IMR-90 (cell line): ENCODE measurements at regions not wholly inside any gene's neighbourhood (a gene's known extent, or its start where the extent isn't known, plus 50 kb on each side); places are given as distances from the start of the nearest gene placed in this dataset.

Experiments used
- ATAC-seq: fragments of 200-7000 bp; cut with Tn5 transposase; 2 replicates; pipeline ENCODE4 v1.9.1; 2020; ENCODE audit warnings: low read depth, mild to moderate bottlenecking, moderate library complexity
- BruUV-seq: library from RNA; stranded (reverse); fragments of 400-500 nt; replicated peaks from 2 replicates; lab custom pipeline; 2021; lab: Mats Ljungman, UMichigan
- CTCF ChIA-PET: fragments of 300-600 bp; formaldehyde crosslinking; extraction: SDS; loops from one replicate; lab custom pipeline; 2021; ENCODE audit warnings: antibody characterized with exemption; lab: Yijun Ruan, JAX
- POLR2A ChIA-PET: fragments of 300-600 bp; sonication (Branson Sonifier 250); formaldehyde crosslinking; loops from one replicate; lab custom pipeline; 2022; ENCODE audit warnings: antibody characterized with exemption; ENCODE audit not compliant: unreplicated experiment; lab: Charles Lee
- DNase-seq: peaks from one replicate; pipeline ENCODE4 v3.0.0; 2013
- H2AFZ ChIP-seq: replicated peaks from 2 replicates; pipeline ENCODE3; 2013; ENCODE audit warnings: low read length, mild to moderate bottlenecking; ENCODE audit not compliant: poor library complexity
- H2AK5ac ChIP-seq: 2 replicates; pipeline ENCODE4 v1.6.1; 2013; ENCODE audit warnings: low read depth, low read length, inconsistent platforms
- H2AK9ac ChIP-seq: replicated peaks from 2 replicates; pipeline ENCODE3; 2013; ENCODE audit warnings: mild to moderate bottlenecking, low read depth, low read length, moderate library complexity; ENCODE audit not compliant: poor library complexity
- H2BK120ac ChIP-seq: 2 replicates; pipeline ENCODE4 v1.6.1; 2013; ENCODE audit warnings: low read depth, low read length, inconsistent platforms
- H2BK15ac ChIP-seq: 3 replicates; pipeline ENCODE4 v1.6.1; 2013; ENCODE audit warnings: low read depth, low read length, inconsistent platforms
- H2BK20ac ChIP-seq: 2 replicates; pipeline ENCODE4 v1.6.1; 2013; ENCODE audit warnings: low read depth, mild to moderate bottlenecking, inconsistent platforms, low read length, moderate library complexity
- H2BK5ac ChIP-seq: 2 replicates; pipeline ENCODE4 v1.6.1; 2013; ENCODE audit warnings: mild to moderate bottlenecking, low read depth, low read length, inconsistent platforms; ENCODE audit not compliant: poor library complexity, severe bottlenecking
- H3K14ac ChIP-seq: replicated peaks from 2 replicates; pipeline ENCODE4 v1.6.1; 2013; ENCODE audit warnings: low read depth, low read length, inconsistent platforms
- H3K18ac ChIP-seq: 2 replicates; pipeline ENCODE4 v1.6.1; 2013; ENCODE audit warnings: low read depth, low read length, control low read depth
- H3K23ac ChIP-seq: 2 replicates; pipeline ENCODE4 v1.6.1; 2013; ENCODE audit warnings: low read depth, low read length, inconsistent platforms
- H3K27ac ChIP-seq: 2 replicates; pipeline ENCODE4 v1.5.1; 2013; ENCODE audit warnings: mild to moderate bottlenecking, control low read depth, low read length; ENCODE audit not compliant: insufficient read depth
- H3K27me3 ChIP-seq: 2 replicates; pipeline ENCODE4 v1.6.1; 2013; ENCODE audit warnings: low read length; ENCODE audit not compliant: control insufficient read depth, insufficient read depth
- H3K36me3 ChIP-seq: 2 replicates; pipeline ENCODE4 v1.6.1; 2013; ENCODE audit warnings: low read length, mixed read lengths; ENCODE audit not compliant: control insufficient read depth, insufficient read depth
- H3K4ac ChIP-seq: 2 replicates; pipeline ENCODE4 v1.6.1; 2013; ENCODE audit warnings: low read depth, low read length, inconsistent platforms
- H3K4me1 ChIP-seq: 2 replicates; pipeline ENCODE4 v1.6.1; 2013; ENCODE audit warnings: low read length, mixed read lengths; ENCODE audit not compliant: control insufficient read depth, insufficient read depth
- H3K4me2 ChIP-seq: 2 replicates; pipeline ENCODE4 v1.6.1; 2013; ENCODE audit warnings: low read depth, mild to moderate bottlenecking, control low read depth, low read length, moderate library complexity
- H3K4me3 ChIP-seq: 2 replicates; pipeline ENCODE4 v1.5.1; 2013; ENCODE audit warnings: low read depth, mild to moderate bottlenecking, control low read depth, low read length, moderate library complexity; ENCODE audit not compliant: insufficient read depth
- H3K56ac ChIP-seq: 2 replicates; pipeline ENCODE4 v1.6.1; 2013; ENCODE audit warnings: low read length, inconsistent platforms; ENCODE audit not compliant: insufficient read depth; ENCODE audit errors: extremely low read depth
- H3K79me1 ChIP-seq, 2 experiments: 2 replicates each; pipeline ENCODE4 v1.6.1; 2013; ENCODE audit warnings: low read length in 2 of 2, inconsistent platforms in 1 of 2, low read depth in 1 of 2
- H3K9ac ChIP-seq: 2 replicates; pipeline ENCODE4 v1.6.1; 2013; ENCODE audit warnings: low read depth, low read length, control low read depth
- H3K9me1 ChIP-seq: 2 replicates; pipeline ENCODE4 v1.6.1; 2013; ENCODE audit warnings: low read length, inconsistent platforms; ENCODE audit not compliant: insufficient read depth
- H3K9me3 ChIP-seq: 2 replicates; pipeline ENCODE4 v1.6.1; 2013; ENCODE audit warnings: low read length; ENCODE audit not compliant: control insufficient read depth, insufficient read depth
- H4K20me1 ChIP-seq: 2 replicates; pipeline ENCODE4 v1.6.1; 2013; ENCODE audit warnings: low read length, inconsistent platforms; ENCODE audit not compliant: insufficient read depth
- H4K5ac ChIP-seq: 2 replicates; pipeline ENCODE4 v1.6.1; 2013; ENCODE audit warnings: mild to moderate bottlenecking, low read depth, low read length, control low read depth
- H4K8ac ChIP-seq, 2 experiments: 2 replicates each; pipeline ENCODE4 v1.6.1; 2013; ENCODE audit warnings: low read depth in 2 of 2, low read length in 2 of 2, control low read depth in 1 of 2, inconsistent platforms in 1 of 2
- H4K91ac ChIP-seq: 2 replicates; pipeline ENCODE4 v1.6.1; 2013; ENCODE audit warnings: low read depth, low read length, inconsistent platforms; ENCODE audit not compliant: insufficient read depth
- ELK1 ChIP-seq: fragments of 150-350 bp; IDR thresholded peaks from 2 replicates; pipeline ENCODE4 v1.6.1; 2016; ENCODE audit warnings: low read depth, mild to moderate bottlenecking, low read length, moderate library complexity, borderline replicate concordance
- MAFK ChIP-seq: IDR thresholded peaks from 2 replicates; pipeline ENCODE4 v1.6.1; 2012; ENCODE audit warnings: low read depth, low read length, improper control_type of control experiment
- RCOR1 ChIP-seq: IDR thresholded peaks from 2 replicates; pipeline ENCODE4 v1.6.1; 2012; ENCODE audit warnings: mild to moderate bottlenecking, low read length, improper control_type of control experiment; ENCODE audit not compliant: insufficient replicate concordance
- WGBS, 2 experiments: methylation state at CpG; one replicate each; pipeline versions ENCODE4 v1.1.5 to v1.1.7; 2013; ENCODE audit warnings: missing lambda C conversion rate in 2 of 2; ENCODE audit not compliant: insufficient read length in 1 of 2; ENCODE audit errors: extremely low coverage in 2 of 2; 5-methylcytosine and 5-hydroxymethylcytosine counted together
- dilution Hi-C: fragments of 300-500 bp; cut with HindIII; formaldehyde crosslinking; loops from one replicate; pipeline ENCODE4 v1.14.3; 2018; ENCODE audit warnings: low sequenced_read_pairs; ENCODE audit not compliant: unreplicated experiment
- in situ Hi-C: fragments of 300-500 bp; cut with MboI; formaldehyde crosslinking; loops from 3 replicates; pipeline ENCODE4 v1.14.3; 2019; ENCODE audit warnings: low sequenced_read_pairs, inconsistent platforms, mixed read lengths
- intact Hi-C: fragments of 100-400 bp; cut with micrococcal nuclease; formaldehyde crosslinking; loops from 2 replicates; pipeline ENCODE4 v1.10.0; 2022

- BruUV-seq, result no TSS peak
- Histone ChIP-seq H2BK5ac (no peak overlapping the region), H2AK5ac (no peak overlapping the region), H3K14ac (no peak overlapping the region), H2AFZ (no peak overlapping the region), H3K4me3 (no peak overlapping the region), H3K23ac (no peak overlapping the region), H4K8ac (no peak overlapping the region), H3K4ac (no peak overlapping the region), H4K91ac (no peak overlapping the region), H3K79me1 (no peaks in the 10 kb centered on the region), H3K18ac (no peak overlapping the region), H3K4me2 (no peak overlapping the region), H2AK9ac (no peak overlapping the region), H3K27ac (no peak overlapping the region), H4K20me1 (no peaks in the 10 kb centered on the region), H3K56ac (no peak overlapping the region), H3K9ac (no peak overlapping the region), H2BK15ac (no peak overlapping the region), H3K9me1 (no peaks in the 10 kb centered on the region), H2BK120ac (no peak overlapping the region), H3K36me3 (no peaks in the 10 kb centered on the region), H3K4me1 (no peaks in the 10 kb centered on the region), H3K27me3 (no peaks in the 10 kb centered on the region), H2BK20ac (no peak overlapping the region), H3K9me3 (no peaks in the 10 kb centered on the region), H4K5ac (no peak overlapping the region)
- WGBS, 2 experiments, result no CpG with 5 or more reads among the region's 5 CpGs
- in situ Hi-C loops, result loop anchor here (25.0 kb wide), 2 partner anchors 694 to 1619 kb away; no protein-coding TSS in a partner anchor
- ATAC-seq, result no peak
- ChIA-PET POLR2A (no interaction called here), CTCF (interaction anchor here (0.6 to 1.1 kb wide), 2 partner anchors 530 to 637 kb away, joined by 4 read pairs; no protein-coding TSS in a partner anchor)
- dilution Hi-C loops, result no loop called here
- no peak for DNase-seq
- TF ChIP-seq MAFK (no peak), ELK1 (no peak), RCOR1 (no peak)
- intact Hi-C loops, result loop anchor here (1.0 to 5.0 kb wide), 7 partner anchors 246 to 1799 kb away; no protein-coding TSS in a partner anchor
Measured at GRCh38 chr3:117018655-117019054, 309.1 kb downstream of the TUSC7 start.
